Activated CD4-positive, alpha-beta T cell treated with anti-CD3 and anti-CD28 coated beads, Interleukin-2, amount 50 U/mL, for 24 hours (primary cell): ENCODE measurements at regions not wholly inside any gene's neighbourhood (a gene's known extent, or its start where the extent isn't known, plus 50 kb on each side); places are given as distances from the start of the nearest gene placed in this dataset.
"Not testable (repeated sequence)": the region's sequence is repeated elsewhere in the genome, so short reads cannot be mapped to it uniquely, and the experiment has no call there.

Source experiments
- DNase-seq, 2 donors: peaks; one replicate each; pipeline ENCODE4 v3.0.0-alpha.2; 2020; ENCODE audit warnings: low read depth in 1 of 2, low spot score in 1 of 2

GRCh38 chr6:121634586-121634985 lies 199.1 kb downstream of the GJA1 start:
- DNase-seq: not testable (repeated sequence)

DNA sequence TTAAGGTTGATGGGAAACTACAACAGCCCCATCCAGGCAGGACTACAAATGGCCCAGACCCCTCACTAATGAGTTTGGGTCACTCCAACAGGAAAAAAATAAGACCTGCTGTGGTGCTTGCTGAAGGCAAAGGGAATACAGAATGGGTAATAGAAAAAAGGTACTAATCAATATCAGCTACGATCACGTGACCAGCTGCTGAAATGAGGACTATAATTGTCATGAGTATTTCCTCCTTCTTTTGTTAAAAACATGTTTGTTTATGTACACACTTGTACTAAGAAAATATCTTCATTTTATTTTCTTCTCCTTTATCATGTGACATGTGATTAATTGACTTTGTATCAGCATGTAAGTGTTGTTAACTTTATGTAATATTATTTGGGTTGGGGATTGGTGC lies 199.9 kb downstream of the GJA1 start:
- no peak for DNase-seq

GRCh38 chr6:121636217-121636616 lies 200.8 kb downstream of the GJA1 start:
- DNase-seq: not testable (repeated sequence)

DNA sequence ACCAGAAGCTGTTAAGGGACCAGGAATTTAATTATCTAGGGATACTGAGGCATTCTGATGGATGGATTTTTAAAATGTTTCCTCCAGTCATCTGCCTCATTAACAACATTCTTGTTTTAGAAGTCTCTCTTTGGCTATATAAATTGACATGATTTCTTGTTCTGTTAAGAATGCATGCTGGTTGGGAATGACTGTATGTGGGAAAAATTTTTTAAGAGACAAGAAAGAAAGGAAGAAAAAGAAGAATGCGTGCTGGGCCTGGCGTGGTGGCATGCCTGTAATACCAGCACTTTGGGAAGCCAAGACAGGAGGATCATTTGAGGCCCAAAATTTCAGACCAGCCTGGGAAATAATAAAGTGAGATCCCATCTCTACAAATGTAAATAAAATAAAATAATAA lies 203.6 kb downstream of the GJA1 start:
- DNase-seq: no peak

- DNase-seq: no peak
Observed at GRCh38 chr6:121641158-121641557, 205.7 kb downstream of the GJA1 start.

GRCh38 chr6:121645100-121645745 lies 209.8 kb downstream of the GJA1 start:
- no peak for DNase-seq

GRCh38 chr6:121647905-121648304 lies 212.5 kb downstream of the GJA1 start:
- DNase-seq: no peak

DNA sequence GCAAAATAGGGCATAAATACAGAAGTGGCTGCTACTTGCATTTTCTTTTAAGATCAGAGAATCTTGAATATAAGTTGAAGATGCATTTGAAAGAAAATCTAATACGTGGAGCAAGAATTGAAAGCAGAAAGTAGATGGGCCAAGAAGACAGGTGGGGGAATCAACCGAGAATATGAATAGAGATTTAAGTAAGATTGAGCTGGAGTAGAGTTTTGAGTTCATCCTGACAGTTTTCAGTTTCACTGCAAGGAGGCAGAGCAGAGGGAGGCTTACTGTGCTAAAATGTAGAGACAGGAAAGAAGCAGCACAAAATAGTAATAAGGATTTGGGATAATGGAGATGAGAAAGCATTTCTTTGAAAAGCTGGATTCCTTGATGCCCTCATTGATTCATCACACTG lies 214.5 kb downstream of the GJA1 start:
- DNase-seq: no peak

GRCh38 chr6:121651420-121651819 lies 216.0 kb downstream of the GJA1 start:
- DNase-seq: no peak

DNA sequence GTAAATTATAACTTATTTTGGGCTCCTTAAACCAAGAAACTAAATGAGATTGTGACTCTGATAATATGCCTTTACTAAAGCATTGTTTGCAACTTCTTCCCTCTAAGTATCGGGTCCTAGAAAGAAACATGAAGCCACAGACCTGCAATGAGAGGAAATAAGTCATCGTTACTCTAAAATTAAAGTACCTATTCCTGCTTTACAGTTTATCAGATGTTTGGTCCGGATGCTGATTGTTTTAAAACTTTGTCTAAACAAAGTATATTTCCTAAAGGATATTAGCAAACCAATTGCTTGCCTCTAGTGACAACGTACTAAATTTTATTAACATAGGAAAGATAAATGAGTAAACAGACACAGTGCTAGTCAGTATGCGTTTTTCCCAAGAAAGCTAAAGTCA lies 216.8 kb downstream of the GJA1 start:
- no peak for DNase-seq

DNA sequence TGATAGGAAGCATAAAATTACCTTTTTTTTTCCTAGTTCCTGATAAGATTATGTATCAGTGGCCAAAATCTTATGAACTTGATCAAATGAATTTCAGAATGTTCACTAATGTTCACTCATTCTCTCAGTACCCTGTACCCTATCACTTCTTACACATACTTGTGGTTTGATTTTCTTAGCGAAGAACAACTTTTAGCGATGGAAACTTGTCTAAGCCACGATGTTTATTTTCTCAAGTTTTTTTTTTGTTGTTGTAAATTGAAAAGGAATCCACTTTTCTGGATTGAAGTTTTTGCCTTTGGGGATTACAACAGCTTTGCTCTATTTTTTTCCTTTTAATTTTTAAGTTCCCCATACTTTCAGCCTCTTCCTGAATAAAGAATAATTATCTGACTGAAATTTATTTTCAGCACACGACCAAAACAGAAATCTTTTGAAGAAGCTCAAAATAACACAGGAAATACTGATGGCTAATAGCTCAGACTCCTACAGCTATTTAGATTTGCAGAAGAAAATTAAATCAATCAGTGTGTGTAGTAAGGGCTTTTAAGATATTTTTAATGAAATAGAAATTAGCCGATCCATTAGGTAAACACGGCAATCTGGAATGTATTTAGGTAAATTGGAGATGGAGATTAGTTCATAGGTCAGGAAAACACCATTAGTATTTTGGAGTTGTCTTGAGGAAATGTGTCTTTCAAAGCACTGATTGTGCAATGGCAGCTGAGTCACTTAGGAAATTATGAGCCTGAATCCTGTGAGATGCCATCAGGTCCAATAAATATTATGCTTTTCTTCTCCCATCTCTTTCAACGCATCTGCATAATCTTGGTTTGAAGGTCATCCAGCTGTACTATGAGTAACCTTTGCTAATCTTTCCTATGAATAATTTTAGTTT lies 217.5 kb downstream of the GJA1 start:
- DNase-seq: no peak

DNA sequence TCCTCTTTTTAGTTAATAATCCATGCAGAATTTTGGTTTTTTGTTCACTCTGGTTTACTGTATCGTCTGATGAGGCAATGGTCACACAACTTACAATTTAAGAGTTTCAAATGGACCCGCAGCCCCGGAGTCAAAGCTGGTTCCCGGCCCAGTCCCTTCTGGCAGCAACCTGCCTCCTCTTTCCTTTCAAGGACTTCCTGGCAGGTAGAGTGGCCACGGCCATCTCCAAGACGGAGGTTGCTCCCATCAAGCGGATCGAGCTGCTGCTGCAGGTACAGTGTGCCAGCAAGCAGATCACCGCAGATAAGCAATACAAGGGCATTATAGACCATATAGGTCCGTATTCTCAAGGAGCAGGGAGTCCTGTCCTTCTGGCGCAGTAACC lies 218.2 kb downstream of the GJA1 start:
- DNase-seq: no peak

- no peak for DNase-seq
Observed at GRCh38 chr6:121657972-121658371, 222.5 kb downstream of the GJA1 start.

- DNase-seq: no peak
Observed at GRCh38 chr6:121660277-121660676, 224.8 kb downstream of the GJA1 start.

- no peak for DNase-seq
Observed at GRCh38 chr6:121663292-121663810, 227.9 kb downstream of the GJA1 start.

DNA sequence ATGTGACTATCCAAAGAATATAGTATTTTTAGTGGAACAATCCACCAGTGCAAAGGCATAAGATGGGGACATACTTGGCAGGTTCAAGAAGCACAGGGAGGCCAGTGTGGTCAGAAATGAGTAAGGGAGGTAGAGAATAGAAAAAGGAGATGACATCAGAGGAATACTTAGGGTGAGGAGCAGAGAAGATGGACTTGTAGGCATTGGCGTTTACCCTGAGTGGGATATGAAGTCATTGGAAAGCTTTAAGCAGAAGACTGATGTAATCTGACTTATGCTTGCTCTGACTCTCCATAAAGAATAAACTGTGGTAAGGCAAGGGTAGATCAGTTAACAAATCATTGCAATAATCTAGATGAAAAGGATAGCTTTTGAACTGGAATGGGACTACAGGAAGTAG lies 228.7 kb downstream of the GJA1 start:
- DNase-seq: no peak

DNA sequence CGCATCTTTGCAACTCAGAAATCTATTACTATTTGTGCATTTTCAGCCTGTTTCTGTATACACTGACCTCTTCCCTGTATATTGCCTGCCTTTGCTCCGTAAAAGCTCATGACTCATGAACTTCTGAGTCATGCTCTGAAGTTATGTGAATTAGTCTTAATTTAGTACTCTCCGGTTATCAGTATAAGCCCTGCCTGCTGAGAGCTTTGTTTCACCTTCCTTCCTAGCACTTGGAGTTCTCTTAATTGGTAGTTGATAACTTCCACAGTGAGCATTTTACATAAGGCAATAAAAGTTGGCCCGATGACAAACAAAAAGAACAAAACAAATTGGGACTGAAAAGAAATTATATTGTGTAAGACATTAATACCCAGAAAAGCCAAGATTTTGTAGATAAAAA lies 231.4 kb downstream of the GJA1 start:
- DNase-seq: no peak

DNA sequence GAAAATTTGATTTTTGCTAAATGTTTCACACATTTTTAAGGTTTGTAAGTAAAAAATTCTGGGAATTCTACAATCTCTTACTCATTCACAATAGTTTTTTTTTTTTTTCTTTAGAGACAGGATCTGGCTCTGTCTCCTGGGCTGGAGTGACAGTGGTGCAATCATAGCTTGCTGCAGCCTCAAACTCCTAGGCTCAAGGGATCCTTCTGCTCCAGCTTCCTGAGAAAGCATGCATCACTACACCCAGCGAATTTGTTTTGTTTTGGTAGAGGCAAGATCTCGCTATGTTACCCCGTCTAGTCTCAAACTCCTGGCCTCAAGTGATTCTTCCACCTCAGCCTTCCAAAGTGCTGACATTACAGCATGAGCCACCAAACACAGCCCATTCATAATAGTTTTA lies 232.8 kb downstream of the GJA1 start:
- DNase-seq: no peak

- DNase-seq: no peak
Observed at GRCh38 chr6:121670511-121670910, 235.1 kb downstream of the GJA1 start.

GRCh38 chr6:121677571-121677970 lies 242.1 kb downstream of the GJA1 start:
- no peak for DNase-seq

DNA sequence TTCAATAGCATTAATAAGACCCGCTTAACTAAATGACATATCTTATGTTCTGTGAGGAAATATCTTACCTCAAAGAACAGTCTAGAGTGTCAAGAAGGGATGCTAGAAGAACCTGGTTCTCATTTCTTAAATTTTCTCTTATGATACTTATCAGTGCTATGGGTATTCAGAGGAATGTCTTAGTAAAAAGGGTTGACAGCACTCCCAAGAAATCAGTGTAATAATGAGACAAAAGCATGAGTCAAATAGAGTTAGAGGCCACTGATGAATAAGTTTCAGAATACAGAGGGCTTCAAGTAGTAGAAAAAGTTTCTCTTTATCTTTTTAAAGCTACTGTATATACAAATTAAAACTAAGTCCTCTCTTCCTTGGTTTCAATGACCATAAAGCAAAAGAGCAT lies 242.8 kb downstream of the GJA1 start:
- no peak for DNase-seq

GRCh38 chr6:121680058-121680457 lies 244.6 kb downstream of the GJA1 start:
- no peak for DNase-seq
